ENCODE measurements at regions not wholly inside any gene's neighbourhood (a gene's known extent, or its start where the extent isn't known, plus 50 kb on each side); places are given as distances from the start of the nearest gene placed in this dataset.

DNA sequence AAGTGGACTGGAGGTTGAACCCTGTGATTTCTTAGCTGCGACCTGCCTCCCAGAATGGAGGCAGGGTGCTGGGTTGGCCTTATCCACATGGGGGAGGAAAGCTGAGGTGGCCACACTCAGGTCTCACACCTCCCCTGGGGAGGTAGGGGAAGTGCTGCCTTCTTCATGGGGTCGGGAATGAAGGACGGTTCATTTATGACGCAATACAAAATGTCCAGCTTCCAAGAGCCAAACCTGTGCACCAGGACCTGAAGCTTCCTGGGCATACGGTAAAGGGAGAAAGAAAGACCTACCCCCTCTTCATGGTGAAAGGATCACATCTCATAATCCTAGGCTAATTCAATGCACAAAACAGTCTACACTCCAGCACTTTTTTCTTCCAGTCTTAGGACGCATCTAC, 150.6 kb upstream of the CDYL start:
- Histone ChIP-seq H3K36me3 (replicated peaks; ENCODE audit: low read depth, low read length) (peaks cover 3% of the 10 kb centered on the region), H3K4me3 (ENCODE audit: low read length) (no peak overlapping the region), H3K4me1 (ENCODE audit: low read length) (no peaks in the 10 kb centered on the region), H3K4me2 (ENCODE audit: low read length) (no peak overlapping the region), H3K9ac (ENCODE audit: low read length) (no peak overlapping the region), H3K9me3 (ENCODE audit: insufficient read depth, low read length) (peaks cover 7% of the 10 kb centered on the region; the same call in 1 of the 2 replicates), H2AFZ (ENCODE audit: low read depth, low read length) (no peak overlapping the region), H3K27ac (ENCODE audit: low read length) (no peak overlapping the region), H3K79me2 (ENCODE audit: low read length) (no peaks in the 10 kb centered on the region), H3K27me3 (ENCODE audit: low read depth, low read length) (no peaks in the 10 kb centered on the region), H4K20me1 (ENCODE audit: insufficient read depth, low read length) (no peaks in the 10 kb centered on the region)
- TF ChIP-seq EZH2phosphoT487 (IDR thresholded peaks at IDR 0.05; ENCODE audit: low read depth): no peak
- TF ChIP-seq, protein P1, sequence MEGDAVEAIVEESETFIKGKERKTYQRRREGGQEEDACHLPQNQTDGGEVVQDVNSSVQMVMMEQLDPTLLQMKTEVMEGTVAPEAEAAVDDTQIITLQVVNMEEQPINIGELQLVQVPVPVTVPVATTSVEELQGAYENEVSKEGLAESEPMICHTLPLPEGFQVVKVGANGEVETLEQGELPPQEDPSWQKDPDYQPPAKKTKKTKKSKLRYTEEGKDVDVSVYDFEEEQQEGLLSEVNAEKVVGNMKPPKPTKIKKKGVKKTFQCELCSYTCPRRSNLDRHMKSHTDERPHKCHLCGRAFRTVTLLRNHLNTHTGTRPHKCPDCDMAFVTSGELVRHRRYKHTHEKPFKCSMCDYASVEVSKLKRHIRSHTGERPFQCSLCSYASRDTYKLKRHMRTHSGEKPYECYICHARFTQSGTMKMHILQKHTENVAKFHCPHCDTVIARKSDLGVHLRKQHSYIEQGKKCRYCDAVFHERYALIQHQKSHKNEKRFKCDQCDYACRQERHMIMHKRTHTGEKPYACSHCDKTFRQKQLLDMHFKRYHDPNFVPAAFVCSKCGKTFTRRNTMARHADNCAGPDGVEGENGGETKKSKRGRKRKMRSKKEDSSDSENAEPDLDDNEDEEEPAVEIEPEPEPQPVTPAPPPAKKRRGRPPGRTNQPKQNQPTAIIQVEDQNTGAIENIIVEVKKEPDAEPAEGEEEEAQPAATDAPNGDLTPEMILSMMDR (IDR thresholded peaks at IDR 0.05; ENCODE audit: low read depth, low read length): no peak

DNA sequence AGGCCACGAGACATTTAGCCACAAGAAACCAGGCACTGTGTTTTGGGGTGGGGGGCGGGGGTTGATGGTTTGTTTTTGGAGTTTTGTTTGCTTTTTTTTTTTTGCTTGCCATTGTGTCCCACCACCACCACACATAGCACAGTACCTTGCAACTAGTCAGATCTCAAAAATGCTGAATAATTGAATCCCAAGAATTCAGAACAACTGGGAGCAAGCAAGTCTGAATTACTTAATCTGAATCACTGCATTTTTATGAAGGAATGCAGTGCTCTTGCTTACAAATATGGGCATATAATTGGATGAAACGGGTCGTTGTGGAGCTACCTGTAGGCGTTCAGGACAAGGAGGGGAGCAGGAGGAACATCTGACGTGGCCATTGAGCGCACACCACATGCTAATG, 151.5 kb upstream of the CDYL start:
- H4K20me1 ChIP-seq (ENCODE audit: insufficient read depth, low read length): no peaks in the 10 kb centered on the region
- H3K4me1 ChIP-seq (ENCODE audit: low read length): no peaks in the 10 kb centered on the region
- H3K27me3 ChIP-seq (ENCODE audit: low read depth, low read length): no peaks in the 10 kb centered on the region
- TF ChIP-seq, protein P1 (IDR thresholded peaks at IDR 0.05; ENCODE audit: low read depth, low read length): no peak
- no peak for TF ChIP-seq EZH2phosphoT487 (IDR thresholded peaks at IDR 0.05; ENCODE audit: low read depth)
- H3K36me3 ChIP-seq (replicated peaks; ENCODE audit: low read depth, low read length): peaks cover 3% of the 10 kb centered on the region
- no peak overlapping the region for H3K9ac ChIP-seq (ENCODE audit: low read length)
- H3K4me2 ChIP-seq (ENCODE audit: low read length): no peak overlapping the region
- H3K4me3 ChIP-seq (ENCODE audit: low read length): no peak overlapping the region
- H2AFZ ChIP-seq (ENCODE audit: low read depth, low read length): no peak overlapping the region
- H3K79me2 ChIP-seq (ENCODE audit: low read length): no peaks in the 10 kb centered on the region
- H3K9me3 ChIP-seq (ENCODE audit: insufficient read depth, low read length): peaks cover 7% of the 10 kb centered on the region; the same call in 1 of the 2 replicates
- H3K27ac ChIP-seq (ENCODE audit: low read length): no peak overlapping the region

- no peaks in the 10 kb centered on the region for H3K36me3 ChIP-seq (replicated peaks; ENCODE audit: low read depth, low read length)
- no peaks in the 10 kb centered on the region for H3K27me3 ChIP-seq (ENCODE audit: low read depth, low read length)
These were observed 155.7 kb upstream of the CDYL start for GRCh38 chr6:4620284-4621151.

GRCh38 chr6:4616311-4616710, 159.9 kb upstream of the CDYL start:
- Histone ChIP-seq H3K4me2 (ENCODE audit: low read length) (no peak overlapping the region), H3K9ac (ENCODE audit: low read length) (no peak overlapping the region), H3K79me2 (ENCODE audit: low read length) (no peaks in the 10 kb centered on the region), H3K4me3 (ENCODE audit: low read length) (no peak overlapping the region), H3K27ac (ENCODE audit: low read length) (no peak overlapping the region), H3K9me3 (ENCODE audit: insufficient read depth, low read length) (no peaks in the 10 kb centered on the region), H2AFZ (ENCODE audit: low read depth, low read length) (no peak overlapping the region), H3K27me3 (ENCODE audit: low read depth, low read length) (no peaks in the 10 kb centered on the region), H3K36me3 (replicated peaks; ENCODE audit: low read depth, low read length) (no peaks in the 10 kb centered on the region), H4K20me1 (ENCODE audit: insufficient read depth, low read length) (no peaks in the 10 kb centered on the region), H3K4me1 (ENCODE audit: low read length) (no peaks in the 10 kb centered on the region)
- no peak for TF ChIP-seq EZH2phosphoT487 (IDR thresholded peaks at IDR 0.05; ENCODE audit: low read depth)
- TF ChIP-seq, protein P1 (IDR thresholded peaks at IDR 0.05; ENCODE audit: low read depth, low read length): no peak

More at GRCh38 chr6:4620284-4621151, 155.7 kb upstream of the CDYL start:
- TF ChIP-seq, protein P1 (IDR thresholded peaks at IDR 0.05; ENCODE audit: low read depth, low read length): no peak
- TF ChIP-seq EZH2phosphoT487 (IDR thresholded peaks at IDR 0.05; ENCODE audit: low read depth): no peak
- Histone ChIP-seq H3K79me2 (ENCODE audit: low read length) (no peaks in the 10 kb centered on the region), H4K20me1 (ENCODE audit: insufficient read depth, low read length) (no peaks in the 10 kb centered on the region), H3K4me1 (ENCODE audit: low read length) (no peaks in the 10 kb centered on the region), H3K27ac (ENCODE audit: low read length) (no peak overlapping the region), H3K9ac (ENCODE audit: low read length) (no peak overlapping the region), H2AFZ (ENCODE audit: low read depth, low read length) (no peak overlapping the region), H3K4me2 (ENCODE audit: low read length) (no peak overlapping the region), H3K4me3 (ENCODE audit: low read length) (no peak overlapping the region), H3K9me3 (ENCODE audit: insufficient read depth, low read length) (no peaks in the 10 kb centered on the region)
